ENCODE measurements at regions not wholly inside any gene's neighbourhood (a gene's known extent, or its start where the extent isn't known, plus 50 kb on each side); places are given as distances from the start of the nearest gene placed in this dataset.

DNA sequence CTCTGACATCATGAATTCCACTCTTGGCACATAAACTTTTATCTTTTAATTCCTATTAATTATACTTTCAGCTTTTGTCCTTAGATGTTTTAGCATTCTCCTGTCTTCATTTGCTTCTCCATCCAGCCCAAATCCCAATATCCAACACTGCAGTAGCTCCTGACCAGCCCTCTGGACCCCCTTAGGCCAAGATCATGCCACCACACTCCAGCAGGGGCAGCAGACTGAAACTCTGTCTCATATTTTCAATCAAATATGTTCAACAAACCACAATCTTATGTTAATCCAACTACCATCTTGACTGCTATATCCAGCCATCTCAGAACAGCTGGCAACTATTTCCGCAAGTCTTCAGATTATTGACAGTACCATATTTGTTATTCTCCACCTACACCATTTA, 315.8 kb upstream of the ROBO2 start:
- Histone ChIP-seq H3K36me3 (no peaks in the 10 kb centered on the region), H3K9me3 (no peaks in the 10 kb centered on the region), H3K27ac (no peak overlapping the region), H3K27me3 (no peaks in the 10 kb centered on the region), H3K4me1 (no peaks in the 10 kb centered on the region), H3K4me3 (no peak overlapping the region)
- no peak for ATAC-seq
- TF ChIP-seq, protein P1, sequence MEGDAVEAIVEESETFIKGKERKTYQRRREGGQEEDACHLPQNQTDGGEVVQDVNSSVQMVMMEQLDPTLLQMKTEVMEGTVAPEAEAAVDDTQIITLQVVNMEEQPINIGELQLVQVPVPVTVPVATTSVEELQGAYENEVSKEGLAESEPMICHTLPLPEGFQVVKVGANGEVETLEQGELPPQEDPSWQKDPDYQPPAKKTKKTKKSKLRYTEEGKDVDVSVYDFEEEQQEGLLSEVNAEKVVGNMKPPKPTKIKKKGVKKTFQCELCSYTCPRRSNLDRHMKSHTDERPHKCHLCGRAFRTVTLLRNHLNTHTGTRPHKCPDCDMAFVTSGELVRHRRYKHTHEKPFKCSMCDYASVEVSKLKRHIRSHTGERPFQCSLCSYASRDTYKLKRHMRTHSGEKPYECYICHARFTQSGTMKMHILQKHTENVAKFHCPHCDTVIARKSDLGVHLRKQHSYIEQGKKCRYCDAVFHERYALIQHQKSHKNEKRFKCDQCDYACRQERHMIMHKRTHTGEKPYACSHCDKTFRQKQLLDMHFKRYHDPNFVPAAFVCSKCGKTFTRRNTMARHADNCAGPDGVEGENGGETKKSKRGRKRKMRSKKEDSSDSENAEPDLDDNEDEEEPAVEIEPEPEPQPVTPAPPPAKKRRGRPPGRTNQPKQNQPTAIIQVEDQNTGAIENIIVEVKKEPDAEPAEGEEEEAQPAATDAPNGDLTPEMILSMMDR (IDR thresholded peaks at IDR 0.05): no peak
- intact Hi-C loops (cut with DNase I): no loop called here
- DNase-seq: no peak

DNA sequence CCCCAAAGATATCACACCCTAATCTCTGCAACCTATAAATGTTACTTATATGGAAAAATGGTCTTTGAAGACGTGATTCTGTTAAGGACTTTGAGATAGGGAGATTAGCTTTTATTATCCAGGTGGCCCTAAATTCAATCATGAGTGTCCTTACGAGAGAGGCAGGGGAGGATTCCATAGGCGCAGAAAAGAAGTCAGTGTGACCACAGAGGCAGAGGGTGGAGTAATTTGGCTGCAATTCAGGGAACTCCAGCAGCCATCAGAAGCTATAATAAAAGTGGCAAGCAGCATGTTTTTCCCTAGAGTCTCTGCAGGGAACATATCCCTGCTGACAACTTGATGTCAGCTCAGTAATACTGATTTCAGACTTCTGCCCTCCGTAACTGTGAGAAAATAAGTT, 315.2 kb upstream of the ROBO2 start:
- DNase-seq: no peak
- ATAC-seq: no peak
- Histone ChIP-seq H3K27ac (no peak overlapping the region), H3K4me1 (no peaks in the 10 kb centered on the region), H3K4me3 (no peak overlapping the region), H3K27me3 (no peaks in the 10 kb centered on the region), H3K36me3 (no peaks in the 10 kb centered on the region), H3K9me3 (no peaks in the 10 kb centered on the region)
- intact Hi-C loops (cut with DNase I): no loop called here
- TF ChIP-seq, protein P1 (IDR thresholded peaks at IDR 0.05): no peak

DNA sequence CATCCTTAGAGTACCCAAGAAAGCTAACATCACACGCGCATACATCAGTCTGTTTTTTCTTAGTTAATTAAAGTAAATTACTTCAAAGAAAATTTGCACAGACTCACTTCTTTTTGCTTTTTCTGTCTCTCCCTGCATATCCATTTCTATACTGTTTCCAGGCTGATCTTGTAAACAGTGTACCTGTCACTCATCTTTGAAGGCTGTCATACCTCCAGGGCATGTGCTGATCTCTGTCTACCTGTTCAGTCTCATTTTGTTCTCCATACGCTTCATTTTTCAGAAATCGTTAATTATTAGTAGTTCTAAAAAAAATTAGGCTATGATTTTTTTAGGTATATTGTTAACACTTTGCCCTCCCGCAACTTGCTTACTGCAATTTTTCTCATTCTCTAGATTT, 313.9 kb upstream of the ROBO2 start:
- TF ChIP-seq, protein P1 (IDR thresholded peaks at IDR 0.05): no peak
- no peak overlapping the region for H3K27ac ChIP-seq
- ATAC-seq: no peak
- no peaks in the 10 kb centered on the region for H3K36me3 ChIP-seq
- H3K27me3 ChIP-seq: no peaks in the 10 kb centered on the region
- H3K4me1 ChIP-seq: no peaks in the 10 kb centered on the region
- H3K4me3 ChIP-seq: no peak overlapping the region
- H3K9me3 ChIP-seq: no peaks in the 10 kb centered on the region
- intact Hi-C loops (cut with DNase I): no loop called here
- DNase-seq: no peak

DNA sequence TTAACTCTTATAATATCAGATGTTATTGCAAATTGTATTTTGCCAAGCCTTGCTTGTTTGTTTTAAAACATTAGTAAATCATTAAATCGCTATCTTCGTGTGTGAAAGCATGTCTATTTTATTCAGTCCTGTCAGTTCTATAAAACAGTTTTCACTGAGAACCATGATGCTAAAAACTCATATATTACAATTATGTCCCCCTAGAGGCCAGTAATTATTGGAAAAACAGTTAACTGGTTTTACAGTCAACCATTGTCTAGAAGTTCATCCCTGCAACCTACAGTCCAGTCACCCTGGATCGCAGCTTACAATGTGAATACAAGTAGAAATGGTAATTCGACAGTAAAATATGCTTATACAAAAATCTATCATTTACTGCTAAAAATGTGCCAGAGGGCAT, 311.5 kb upstream of the ROBO2 start:
- intact Hi-C loops (cut with DNase I): no loop called here
- no peak overlapping the region for H3K27ac ChIP-seq
- no peak for ATAC-seq
- TF ChIP-seq, protein P1 (IDR thresholded peaks at IDR 0.05): no peak
- H3K27me3 ChIP-seq: no peaks in the 10 kb centered on the region
- no peaks in the 10 kb centered on the region for H3K9me3 ChIP-seq
- H3K36me3 ChIP-seq: no peaks in the 10 kb centered on the region
- H3K4me3 ChIP-seq: no peak overlapping the region
- no peaks in the 10 kb centered on the region for H3K4me1 ChIP-seq
- no peak for DNase-seq

DNA sequence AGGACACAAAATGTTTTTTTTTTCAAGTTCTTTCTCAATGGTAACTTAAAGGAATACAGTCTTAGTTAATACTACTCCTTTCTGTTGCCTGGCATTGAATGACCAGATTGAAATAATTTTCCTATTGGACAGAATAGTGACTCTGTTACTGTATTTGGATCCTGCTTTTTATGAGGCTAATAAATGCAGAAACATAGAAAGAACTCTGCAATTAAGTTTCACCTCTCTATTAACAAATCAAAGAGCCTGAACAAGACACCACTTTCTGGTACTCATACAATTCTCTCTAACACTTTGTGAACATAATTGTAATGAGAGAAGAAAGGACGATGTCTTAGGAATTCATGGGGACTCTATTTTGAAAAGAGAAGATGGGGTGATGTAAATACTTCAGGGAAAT, 308.4 kb upstream of the ROBO2 start:
- Histone ChIP-seq H3K27me3 (no peaks in the 10 kb centered on the region), H3K9me3 (no peaks in the 10 kb centered on the region), H3K36me3 (no peaks in the 10 kb centered on the region), H3K4me1 (no peaks in the 10 kb centered on the region), H3K4me3 (no peak overlapping the region), H3K27ac (no peak overlapping the region)
- no peak for ATAC-seq
- DNase-seq: no peak
- TF ChIP-seq, protein P1 (IDR thresholded peaks at IDR 0.05): no peak
- intact Hi-C loops (cut with DNase I): no loop called here

DNA sequence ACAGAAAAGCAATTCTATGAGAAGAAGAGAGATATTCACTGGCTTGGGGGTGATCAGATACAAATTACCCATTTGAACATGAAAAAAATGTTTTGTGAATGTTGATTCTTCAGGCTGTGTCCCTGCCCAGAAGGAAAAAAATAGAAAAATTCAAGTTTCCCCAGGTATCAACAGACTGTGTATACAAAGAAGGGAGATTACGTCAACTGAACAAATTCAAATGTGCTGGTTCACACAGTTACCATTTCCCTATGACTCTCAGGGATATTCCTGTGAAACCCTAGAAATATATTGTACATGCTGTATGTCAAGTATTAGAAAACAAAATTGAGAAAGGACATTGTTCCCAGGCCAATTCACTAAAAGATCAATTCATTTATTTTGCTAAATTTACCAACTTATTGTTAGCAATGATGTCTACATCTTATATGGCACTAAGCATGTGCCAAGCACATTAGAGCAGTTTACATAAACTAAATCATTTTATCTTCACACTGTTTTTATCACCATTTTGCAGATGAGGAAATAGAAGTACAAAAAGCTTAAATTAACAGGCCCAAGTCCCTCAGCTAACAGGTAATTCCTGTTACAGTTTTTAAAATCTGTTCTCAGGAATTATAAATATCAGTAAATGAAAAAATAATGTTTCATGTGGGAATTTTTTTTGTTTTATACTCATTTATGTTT, 306.7 kb upstream of the ROBO2 start:
- TF ChIP-seq, protein P1 (IDR thresholded peaks at IDR 0.05): no peak
- H3K27ac ChIP-seq: no peak overlapping the region
- DNase-seq: no peak

More for the DNA sequence above, 306.7 kb upstream of the ROBO2 start:
- intact Hi-C loops (cut with DNase I): no loop called here
- H3K4me3 ChIP-seq: no peak overlapping the region
- H3K4me1 ChIP-seq: no peaks in the 10 kb centered on the region
- H3K27me3 ChIP-seq: no peaks in the 10 kb centered on the region
- no peaks in the 10 kb centered on the region for H3K9me3 ChIP-seq
- ATAC-seq: no peak
- H3K36me3 ChIP-seq: no peaks in the 10 kb centered on the region
